ENCODE measurements at regions not wholly inside any gene's neighbourhood (a gene's known extent, or its start where the extent isn't known, plus 50 kb on each side); places are given as distances from the start of the nearest gene placed in this dataset.

- TF ChIP-seq, protein P1, sequence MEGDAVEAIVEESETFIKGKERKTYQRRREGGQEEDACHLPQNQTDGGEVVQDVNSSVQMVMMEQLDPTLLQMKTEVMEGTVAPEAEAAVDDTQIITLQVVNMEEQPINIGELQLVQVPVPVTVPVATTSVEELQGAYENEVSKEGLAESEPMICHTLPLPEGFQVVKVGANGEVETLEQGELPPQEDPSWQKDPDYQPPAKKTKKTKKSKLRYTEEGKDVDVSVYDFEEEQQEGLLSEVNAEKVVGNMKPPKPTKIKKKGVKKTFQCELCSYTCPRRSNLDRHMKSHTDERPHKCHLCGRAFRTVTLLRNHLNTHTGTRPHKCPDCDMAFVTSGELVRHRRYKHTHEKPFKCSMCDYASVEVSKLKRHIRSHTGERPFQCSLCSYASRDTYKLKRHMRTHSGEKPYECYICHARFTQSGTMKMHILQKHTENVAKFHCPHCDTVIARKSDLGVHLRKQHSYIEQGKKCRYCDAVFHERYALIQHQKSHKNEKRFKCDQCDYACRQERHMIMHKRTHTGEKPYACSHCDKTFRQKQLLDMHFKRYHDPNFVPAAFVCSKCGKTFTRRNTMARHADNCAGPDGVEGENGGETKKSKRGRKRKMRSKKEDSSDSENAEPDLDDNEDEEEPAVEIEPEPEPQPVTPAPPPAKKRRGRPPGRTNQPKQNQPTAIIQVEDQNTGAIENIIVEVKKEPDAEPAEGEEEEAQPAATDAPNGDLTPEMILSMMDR (IDR thresholded peaks at IDR 0.05): no peak
- TF ChIP-seq POLR2A (IDR thresholded peaks at IDR 0.05): no peak
Measured at GRCh38 chr11:113547739-113548138, 72.5 kb upstream of the DRD2 start.
